K562 (cell line): ENCODE measurements at regions not wholly inside any gene's neighbourhood (a gene's known extent, or its start where the extent isn't known, plus 50 kb on each side); places are given as distances from the start of the nearest gene placed in this dataset.

Experiments
- ATAC-seq: fragments of 200-7000 bp; cut with Tn5 transposase; 3 replicates; pipeline ENCODE4 v1.9.1; 2020; ENCODE audit warnings: moderate library complexity
- BruUV-seq: library from RNA; stranded (reverse); fragments of 400-500 nt; replicated peaks from 2 replicates; lab custom pipeline; 2021; lab: Mats Ljungman, UMichigan
- CTCF ChIA-PET: fragments of 300-600 bp; formaldehyde crosslinking; extraction: SDS; loops from one replicate; lab custom pipeline; 2021; ENCODE audit warnings: low intra/inter-chr PET ratio; lab: Yijun Ruan, JAX
- POLR2A ChIA-PET: fragments of 300-600, 350-650 bp; sonication (Branson Sonifier 250); formaldehyde crosslinking; extraction: SDS; loops from one replicate; lab custom pipeline; 2021; ENCODE audit warnings: antibody characterized with exemption, inconsistent platforms; lab: Yijun Ruan, JAX
- DNase-seq, 4 experiments: peaks; one replicate each; pipeline versions ENCODE4 v3.0.0 to v3.0.0-alpha.2; 2011 to 2018; ENCODE audit warnings: low spot score in 3 of 4, mixed read lengths in 3 of 4; ENCODE audit errors: extremely low read depth in 1 of 4
- FAIRE-seq: peaks from 2 replicates; lab custom pipeline; 2011; peaks lifted over from hg19 to GRCh38; lab: Jason Lieb, UNC
- H2AFZ ChIP-seq: 2 replicates; pipeline ENCODE4 v1.6.0; 2011; ENCODE audit warnings: low read depth, low read length, control low read depth, inconsistent platforms
- H3K27ac ChIP-seq: fragments of 200-600 bp; 3 replicates; pipeline ENCODE4 v1.8.0; 2011; ENCODE audit warnings: low read depth, mild to moderate bottlenecking, control low read depth, inconsistent platforms, low read length, moderate library complexity, mixed read lengths; ENCODE audit errors: extremely low read depth
- H3K27me3 ChIP-seq, 2 experiments: fragments of 300-600 bp in 1 of 2; 2 replicates in 1 of 2; 3 replicates in 1 of 2; pipeline versions ENCODE4 v1.6.0 to v1.8.0; 2011; ENCODE audit warnings: inconsistent platforms in 2 of 2, low read length in 2 of 2, mild to moderate bottlenecking in 1 of 2, mixed read lengths in 1 of 2, moderate library complexity in 1 of 2; ENCODE audit not compliant: control insufficient read depth in 2 of 2, insufficient read depth in 2 of 2
- H3K36me3 ChIP-seq: fragments of 300-600 bp; 3 replicates; pipeline ENCODE4 v1.8.0; 2011; ENCODE audit warnings: mild to moderate bottlenecking, low read length, inconsistent platforms; ENCODE audit not compliant: control insufficient read depth, insufficient read depth
- H3K4me1 ChIP-seq, 2 experiments: fragments of 200-600 bp in 1 of 2; replicated peaks in 1 of 2; 2 replicates in 1 of 2; 3 replicates in 1 of 2; pipeline versions ENCODE4 v1.5.1 to v1.8.0; 2011; ENCODE audit warnings: inconsistent platforms in 2 of 2, low read length in 2 of 2, mild to moderate bottlenecking in 1 of 2, mixed read lengths in 1 of 2, moderate library complexity in 1 of 2; ENCODE audit not compliant: control insufficient read depth in 2 of 2, insufficient read depth in 2 of 2
- H3K4me2 ChIP-seq: 2 replicates; pipeline ENCODE4 v1.6.1; 2011; ENCODE audit warnings: low read length, control low read depth, inconsistent platforms, mixed read lengths; ENCODE audit not compliant: insufficient read depth
- H3K4me3 ChIP-seq: fragments of 200-600 bp; sonication (generic), shearing (Covaris generic); 2 replicates; pipeline ENCODE4 v1.5.1; 2016; ENCODE audit warnings: control low read depth, inconsistent platforms
- H3K79me2 ChIP-seq: fragments of 200-600 bp; 3 replicates; pipeline ENCODE4 v1.8.0; 2011; ENCODE audit warnings: low read length, inconsistent platforms; ENCODE audit not compliant: control insufficient read depth, insufficient read depth
- H3K9ac ChIP-seq, 2 experiments: 2 replicates each; pipeline versions ENCODE4 v1.6.0 to v1.6.1; 2011; ENCODE audit warnings: low read depth in 2 of 2, low read length in 2 of 2, control low read depth in 1 of 2, inconsistent platforms in 1 of 2, mild to moderate bottlenecking in 1 of 2, mixed read lengths in 1 of 2; ENCODE audit not compliant: insufficient read depth in 1 of 2
- H3K9me1 ChIP-seq: one replicate; pipeline ENCODE4 v1.6.0; 2011; ENCODE audit warnings: inconsistent platforms, mild to moderate bottlenecking, low read length, moderate library complexity; ENCODE audit not compliant: control insufficient read depth, insufficient read depth
- H3K9me3 ChIP-seq: replicated peaks from 2 replicates; pipeline ENCODE4 v1.5.1; 2011; ENCODE audit warnings: low read depth, low read length, inconsistent platforms; ENCODE audit not compliant: control insufficient read depth, insufficient read depth
- H4K20me1 ChIP-seq: replicated peaks from 2 replicates; pipeline ENCODE4 v1.6.1; 2011; ENCODE audit warnings: low read length, inconsistent platforms, mixed read lengths; ENCODE audit not compliant: control insufficient read depth, insufficient read depth
- GTF2F1 ChIP-seq: IDR thresholded peaks from 2 replicates; pipeline ENCODE4 v1.6.1; 2011; ENCODE audit warnings: low read depth, low read length, improper control_type of control experiment
- HINFP ChIP-seq: fragments of 450-650 bp; conservative IDR thresholded peaks from 2 replicates; pipeline ENCODE4 v1.6.1; 2016; ENCODE audit warnings: missing genetic modification characterization, low read depth, mild to moderate bottlenecking, control low read depth, missing compliant biosample characterization
- KLF1 ChIP-seq: fragments of 450-650 bp; IDR thresholded peaks from 2 replicates; pipeline ENCODE4 v1.6.1; 2016; ENCODE audit warnings: missing genetic modification characterization, missing compliant biosample characterization
- MTA1 ChIP-seq: fragments of 450-650 bp; IDR thresholded peaks from 2 replicates; pipeline ENCODE4 v1.6.1; 2017; ENCODE audit warnings: borderline replicate concordance
- RAD21 ChIP-seq, 2 experiments: fragments of 250-450 bp in 1 of 2; fragments of 450-650 bp in 1 of 2; sonication (Bioruptor Pico) in 1 of 2; formaldehyde crosslinking in 1 of 2; IDR thresholded peaks in 1 of 2; conservative IDR thresholded peaks in 1 of 2; 2 replicates each; pipeline versions ENCODE4 v1.4.0 to v1.8.0; 2020 to 2022; ENCODE audit warnings: mild to moderate bottlenecking in 2 of 2, moderate library complexity in 1 of 2
- RAD51 ChIP-seq: fragments of 450-650 bp; IDR thresholded peaks from 2 replicates; pipeline ENCODE4 v1.7.1; 2016; ENCODE audit warnings: low read depth, mild to moderate bottlenecking, borderline replicate concordance
- SNIP1 ChIP-seq: fragments of 450-650 bp; IDR thresholded peaks from 2 replicates; pipeline ENCODE4 v1.7.1; 2017; ENCODE audit warnings: low read depth, mild to moderate bottlenecking
- ZNF134 ChIP-seq: fragments of 250-450 bp; sonication (Bioruptor Pico); conservative IDR thresholded peaks from 2 replicates; pipeline ENCODE4 v1.4.0; 2020
- ZNF146 ChIP-seq: IDR thresholded peaks from one replicate; pipeline ENCODE4 v1.6.1; 2018; ENCODE audit warnings: missing compliant biosample characterization; ENCODE audit not compliant: unreplicated experiment
- ZNF431 ChIP-seq: sonication (generic); formaldehyde crosslinking; IDR thresholded peaks from 2 replicates; pipeline ENCODE4 v1.8.0; 2022; ENCODE audit warnings: mild to moderate bottlenecking, missing genetic modification reagents
- WGBS: fragments of 100-300 bp; shearing (Covaris generic); methylation state at CpG from one replicate; pipeline ENCODE4 v1.1.6; 2016; ENCODE audit warnings: low coverage, mixed read lengths; ENCODE audit not compliant: insufficient coverage; ENCODE audit errors: missing lambda C conversion rate; 5-methylcytosine and 5-hydroxymethylcytosine counted together
- in situ Hi-C: fragments of 300-500 bp; cut with MboI; formaldehyde crosslinking; loops from 4 replicates; pipeline ENCODE4 v1.15.0; 2018; ENCODE audit warnings: inconsistent platforms, mixed read lengths
- intact Hi-C: fragments of 100-400 bp; cut with micrococcal nuclease; formaldehyde crosslinking; loops from 2 replicates; pipeline ENCODE4 v1.14.2; 2022
- TF ChIP-seq, protein P1 (sequence below): fragments of 250-450 bp; sonication (Bioruptor Pico); IDR thresholded peaks from 2 replicates; pipeline ENCODE4 v1.4.0; 2020; ENCODE audit warnings: mild to moderate bottlenecking
- TF ChIP-seq, protein P2 (sequence below): fragments of 250-450 bp; sonication (Bioruptor Pico); IDR thresholded peaks from 2 replicates; pipeline ENCODE4 v1.4.0; 2020; ENCODE audit warnings: borderline replicate concordance
- TF ChIP-seq, protein P3 (sequence below), 3 experiments: IDR thresholded peaks in 2 of 3; conservative IDR thresholded peaks in 1 of 3; 2 replicates each; pipeline ENCODE4 v1.5.1; 2011 to 2012; ENCODE audit warnings: low read length in 3 of 3, mild to moderate bottlenecking in 3 of 3, control low read depth in 2 of 3, improper control_type of control experiment in 1 of 3, inconsistent platforms in 1 of 3, low read depth in 1 of 3, mixed read lengths in 1 of 3, moderate library complexity in 1 of 3; ENCODE audit not compliant: insufficient read depth in 2 of 3
- TF ChIP-seq, protein P4 (sequence below), 2 experiments: IDR thresholded peaks; 2 replicates each; pipeline ENCODE4 v1.6.1; 2011; ENCODE audit warnings: borderline replicate concordance in 1 of 2, control low read depth in 1 of 2, low read depth in 1 of 2, low read length in 1 of 2, mild to moderate bottlenecking in 1 of 2, mixed read lengths in 1 of 2, moderate library complexity in 1 of 2; ENCODE audit not compliant: insufficient read depth in 1 of 2, insufficient read length in 1 of 2, poor library complexity in 1 of 2, severe bottlenecking in 1 of 2; ENCODE audit errors: extremely low read depth in 1 of 2

DNA sequence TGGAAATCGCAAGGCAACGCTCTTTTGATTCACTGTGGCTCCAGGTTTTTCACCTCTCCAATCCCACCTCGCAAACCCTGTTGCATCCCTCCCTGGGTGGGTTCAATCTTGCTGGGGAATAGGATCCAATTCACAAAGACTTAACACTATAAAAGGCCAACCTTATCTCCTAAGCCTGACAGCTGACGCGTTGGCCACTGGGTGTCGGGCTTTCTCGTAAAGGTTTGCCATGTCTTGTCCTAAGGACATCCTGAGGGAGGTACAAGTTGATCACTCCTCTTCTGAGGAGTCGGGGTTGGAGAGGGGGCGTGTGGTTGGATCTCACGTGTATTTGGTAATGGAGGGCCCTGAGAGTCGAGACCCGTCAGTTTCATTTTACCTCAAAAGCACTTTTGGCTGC, 112.6 kb upstream of the FZD10 start:
- Histone ChIP-seq H2AFZ (no peak overlapping the region), H3K9me3 (peaks cover under 1% of the 10 kb centered on the region; the same call in 1 of the 2 replicates), H3K9me1 (no peaks in the 10 kb centered on the region), H3K27ac (no peak overlapping the region), H3K36me3 (no peaks in the 10 kb centered on the region), H3K4me3 (no peak overlapping the region), H3K4me1 (no peaks in the 10 kb centered on the region; a peak in 1 of 5 replicates), H3K27me3 (peaks cover 0 to 5% of the 10 kb centered on the region in 2 experiments; a peak in 2 of 5 replicates), H3K79me2 (no peaks in the 10 kb centered on the region), H3K9ac (no peak overlapping the region), H3K4me2 (no peak overlapping the region), H4K20me1 (no peaks in the 10 kb centered on the region)
- in situ Hi-C loops: loop anchor here (5.0 to 25.0 kb wide), 2 partner anchors 283 to 688 kb away; no protein-coding TSS in a partner anchor
- 0% methylated on average over 10 of the region's 12 CpGs for WGBS
- no TSS peak for BruUV-seq
- DNase-seq (peak in 1 of 4 experiments; percentile 14), FAIRE-seq (no peak), ATAC-seq (peak; percentile 79)
- POLR2A ChIA-PET: no interaction called here
- CTCF ChIA-PET: interaction anchor here (1.1 kb wide), 1 partner anchor 286 kb away, joined by 3 read pairs; no protein-coding TSS in a partner anchor
- intact Hi-C loops: loop anchor here (5.0 kb wide), 3 partner anchors 238 to 703 kb away; partner anchors contain the start of gene PIWIL1
- TF ChIP-seq, protein P1, sequence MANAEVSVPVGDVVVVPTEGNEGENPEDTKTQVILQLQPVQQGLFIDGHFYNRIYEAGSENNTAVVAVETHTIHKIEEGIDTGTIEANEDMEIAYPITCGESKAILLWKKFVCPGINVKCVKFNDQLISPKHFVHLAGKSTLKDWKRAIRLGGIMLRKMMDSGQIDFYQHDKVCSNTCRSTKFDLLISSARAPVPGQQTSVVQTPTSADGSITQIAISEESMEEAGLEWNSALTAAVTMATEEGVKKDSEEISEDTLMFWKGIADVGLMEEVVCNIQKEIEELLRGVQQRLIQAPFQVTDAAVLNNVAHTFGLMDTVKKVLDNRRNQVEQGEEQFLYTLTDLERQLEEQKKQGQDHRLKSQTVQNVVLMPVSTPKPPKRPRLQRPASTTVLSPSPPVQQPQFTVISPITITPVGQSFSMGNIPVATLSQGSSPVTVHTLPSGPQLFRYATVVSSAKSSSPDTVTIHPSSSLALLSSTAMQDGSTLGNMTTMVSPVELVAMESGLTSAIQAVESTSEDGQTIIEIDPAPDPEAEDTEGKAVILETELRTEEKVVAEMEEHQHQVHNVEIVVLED: no peak
- TF ChIP-seq RAD21 (CRISPR knock-in tag; conservative IDR thresholded peaks at IDR 0.05 in 1 of 2, IDR thresholded peaks at IDR 0.05 in 1 of 2) (peak in 1 of 2 experiments; percentile 13; a peak in 1 of 4 replicates), HINFP (no peak), KLF1 (no peak), ZNF134 (no peak), MTA1 (no peak), RAD51 (no peak), ZNF431 (CRISPR knock-in tag) (no peak), SNIP1 (no peak), GTF2F1 (no peak), ZNF146 (CRISPR knock-in tag) (no peak)
- TF ChIP-seq, protein P2, sequence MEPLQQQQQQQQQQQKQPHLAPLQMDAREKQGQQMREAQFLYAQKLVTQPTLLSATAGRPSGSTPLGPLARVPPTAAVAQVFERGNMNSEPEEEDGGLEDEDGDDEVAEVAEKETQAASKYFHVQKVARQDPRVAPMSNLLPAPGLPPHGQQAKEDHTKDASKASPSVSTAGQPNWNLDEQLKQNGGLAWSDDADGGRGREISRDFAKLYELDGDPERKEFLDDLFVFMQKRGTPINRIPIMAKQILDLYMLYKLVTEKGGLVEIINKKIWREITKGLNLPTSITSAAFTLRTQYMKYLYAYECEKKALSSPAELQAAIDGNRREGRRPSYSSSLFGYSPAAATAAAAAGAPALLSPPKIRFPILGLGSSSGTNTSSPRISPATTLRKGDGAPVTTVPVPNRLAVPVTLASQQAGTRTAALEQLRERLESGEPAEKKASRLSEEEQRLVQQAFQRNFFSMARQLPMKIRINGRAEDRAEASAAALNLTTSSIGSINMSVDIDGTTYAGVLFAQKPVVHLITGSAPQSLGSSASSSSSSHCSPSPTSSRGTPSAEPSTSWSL (CRISPR knock-in tag): no peak
- TF ChIP-seq, protein P3, sequence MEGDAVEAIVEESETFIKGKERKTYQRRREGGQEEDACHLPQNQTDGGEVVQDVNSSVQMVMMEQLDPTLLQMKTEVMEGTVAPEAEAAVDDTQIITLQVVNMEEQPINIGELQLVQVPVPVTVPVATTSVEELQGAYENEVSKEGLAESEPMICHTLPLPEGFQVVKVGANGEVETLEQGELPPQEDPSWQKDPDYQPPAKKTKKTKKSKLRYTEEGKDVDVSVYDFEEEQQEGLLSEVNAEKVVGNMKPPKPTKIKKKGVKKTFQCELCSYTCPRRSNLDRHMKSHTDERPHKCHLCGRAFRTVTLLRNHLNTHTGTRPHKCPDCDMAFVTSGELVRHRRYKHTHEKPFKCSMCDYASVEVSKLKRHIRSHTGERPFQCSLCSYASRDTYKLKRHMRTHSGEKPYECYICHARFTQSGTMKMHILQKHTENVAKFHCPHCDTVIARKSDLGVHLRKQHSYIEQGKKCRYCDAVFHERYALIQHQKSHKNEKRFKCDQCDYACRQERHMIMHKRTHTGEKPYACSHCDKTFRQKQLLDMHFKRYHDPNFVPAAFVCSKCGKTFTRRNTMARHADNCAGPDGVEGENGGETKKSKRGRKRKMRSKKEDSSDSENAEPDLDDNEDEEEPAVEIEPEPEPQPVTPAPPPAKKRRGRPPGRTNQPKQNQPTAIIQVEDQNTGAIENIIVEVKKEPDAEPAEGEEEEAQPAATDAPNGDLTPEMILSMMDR (IDR thresholded peaks at IDR 0.05 in 2 of 3, conservative IDR thresholded peaks at IDR 0.05 in 1 of 3; ENCODE audit: insufficient read depth in 2 of 3, low read depth in 1 of 3, low read length in 3 of 3): peak; percentile 30 to 43 (median 33); a peak in 3 of 6 replicates
- TF ChIP-seq, protein P4, sequence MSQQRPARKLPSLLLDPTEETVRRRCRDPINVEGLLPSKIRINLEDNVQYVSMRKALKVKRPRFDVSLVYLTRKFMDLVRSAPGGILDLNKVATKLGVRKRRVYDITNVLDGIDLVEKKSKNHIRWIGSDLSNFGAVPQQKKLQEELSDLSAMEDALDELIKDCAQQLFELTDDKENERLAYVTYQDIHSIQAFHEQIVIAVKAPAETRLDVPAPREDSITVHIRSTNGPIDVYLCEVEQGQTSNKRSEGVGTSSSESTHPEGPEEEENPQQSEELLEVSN (IDR thresholded peaks at IDR 0.05; ENCODE audit: borderline replicate concordance in 1 of 2, extremely low read depth in 1 of 2, insufficient read depth in 1 of 2, insufficient read length in 1 of 2, low read depth in 1 of 2, low read length in 1 of 2, poor library complexity in 1 of 2, severe bottlenecking in 1 of 2): no peak
